ENCODE measurements at regions not wholly inside any gene's neighbourhood (a gene's known extent, or its start where the extent isn't known, plus 50 kb on each side); places are given as distances from the start of the nearest gene placed in this dataset.

GRCh38 chr1:185627761-185628501 is 106.3 kb upstream of the HMCN1 start:
- DNase-seq = no peak
- CTCF ChIA-PET = no interaction called here
- intact Hi-C loops (cut with micrococcal nuclease; ENCODE audit: unreplicated experiment) = no loop called here
- Mint-ChIP-seq H3K36me3 (ENCODE audit: insufficient read depth, unreplicated experiment) (no peaks in the 10 kb centered on the region), H3K4me1 (ENCODE audit: low read depth, unreplicated experiment) (no peaks in the 10 kb centered on the region), H3K27ac (ENCODE audit: unreplicated experiment) (no peak overlapping the region), H3K27me3 (ENCODE audit: unreplicated experiment) (no peaks in the 10 kb centered on the region), H3K4me3 (ENCODE audit: low read depth, unreplicated experiment) (no peak overlapping the region), H3K9me3 (ENCODE audit: low read depth, unreplicated experiment) (no peaks in the 10 kb centered on the region)
- no TSS peak for BruUV-seq (replicated peaks)
- TF ChIP-seq, protein P1, sequence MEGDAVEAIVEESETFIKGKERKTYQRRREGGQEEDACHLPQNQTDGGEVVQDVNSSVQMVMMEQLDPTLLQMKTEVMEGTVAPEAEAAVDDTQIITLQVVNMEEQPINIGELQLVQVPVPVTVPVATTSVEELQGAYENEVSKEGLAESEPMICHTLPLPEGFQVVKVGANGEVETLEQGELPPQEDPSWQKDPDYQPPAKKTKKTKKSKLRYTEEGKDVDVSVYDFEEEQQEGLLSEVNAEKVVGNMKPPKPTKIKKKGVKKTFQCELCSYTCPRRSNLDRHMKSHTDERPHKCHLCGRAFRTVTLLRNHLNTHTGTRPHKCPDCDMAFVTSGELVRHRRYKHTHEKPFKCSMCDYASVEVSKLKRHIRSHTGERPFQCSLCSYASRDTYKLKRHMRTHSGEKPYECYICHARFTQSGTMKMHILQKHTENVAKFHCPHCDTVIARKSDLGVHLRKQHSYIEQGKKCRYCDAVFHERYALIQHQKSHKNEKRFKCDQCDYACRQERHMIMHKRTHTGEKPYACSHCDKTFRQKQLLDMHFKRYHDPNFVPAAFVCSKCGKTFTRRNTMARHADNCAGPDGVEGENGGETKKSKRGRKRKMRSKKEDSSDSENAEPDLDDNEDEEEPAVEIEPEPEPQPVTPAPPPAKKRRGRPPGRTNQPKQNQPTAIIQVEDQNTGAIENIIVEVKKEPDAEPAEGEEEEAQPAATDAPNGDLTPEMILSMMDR (IDR thresholded peaks at IDR 0.05; ENCODE audit: unreplicated experiment) = no peak

GRCh38 chr1:185627171-185627570 is 107.0 kb upstream of the HMCN1 start:
- no TSS peak for BruUV-seq (replicated peaks)
- Mint-ChIP-seq H3K4me1 (ENCODE audit: low read depth, unreplicated experiment) (no peaks in the 10 kb centered on the region), H3K27ac (ENCODE audit: unreplicated experiment) (no peak overlapping the region), H3K9me3 (ENCODE audit: low read depth, unreplicated experiment) (no peaks in the 10 kb centered on the region), H3K36me3 (ENCODE audit: insufficient read depth, unreplicated experiment) (no peaks in the 10 kb centered on the region), H3K4me3 (ENCODE audit: low read depth, unreplicated experiment) (no peak overlapping the region), H3K27me3 (ENCODE audit: unreplicated experiment) (no peaks in the 10 kb centered on the region)
- CTCF ChIA-PET = no interaction called here
- intact Hi-C loops (cut with micrococcal nuclease; ENCODE audit: unreplicated experiment) = no loop called here
- DNase-seq = no peak
- TF ChIP-seq, protein P1 (IDR thresholded peaks at IDR 0.05; ENCODE audit: unreplicated experiment) = no peak

GRCh38 chr1:185626344-185626743 is 107.8 kb upstream of the HMCN1 start:
- TF ChIP-seq, protein P1 (IDR thresholded peaks at IDR 0.05; ENCODE audit: unreplicated experiment) = no peak
- no TSS peak for BruUV-seq (replicated peaks)
- DNase-seq = no peak
- Mint-ChIP-seq H3K9me3 (ENCODE audit: low read depth, unreplicated experiment) (no peaks in the 10 kb centered on the region), H3K27me3 (ENCODE audit: unreplicated experiment) (no peaks in the 10 kb centered on the region), H3K4me3 (ENCODE audit: low read depth, unreplicated experiment) (no peak overlapping the region), H3K4me1 (ENCODE audit: low read depth, unreplicated experiment) (no peaks in the 10 kb centered on the region), H3K27ac (ENCODE audit: unreplicated experiment) (no peak overlapping the region), H3K36me3 (ENCODE audit: insufficient read depth, unreplicated experiment) (no peaks in the 10 kb centered on the region)
- CTCF ChIA-PET = no interaction called here
- intact Hi-C loops (cut with micrococcal nuclease; ENCODE audit: unreplicated experiment) = no loop called here

GRCh38 chr1:185610954-185611353 is 123.2 kb upstream of the HMCN1 start:
- no peak for DNase-seq
- no peaks in the 10 kb centered on the region for H3K27me3 Mint-ChIP-seq (ENCODE audit: unreplicated experiment)
- H3K4me1 Mint-ChIP-seq (ENCODE audit: low read depth, unreplicated experiment) = no peaks in the 10 kb centered on the region
- no TSS peak for BruUV-seq (replicated peaks)
- H3K27ac Mint-ChIP-seq (ENCODE audit: unreplicated experiment) = no peak overlapping the region
- H3K36me3 Mint-ChIP-seq (ENCODE audit: insufficient read depth, unreplicated experiment) = no peaks in the 10 kb centered on the region
- CTCF ChIA-PET = no interaction called here
- intact Hi-C loops (cut with micrococcal nuclease; ENCODE audit: unreplicated experiment) = no loop called here
- no peaks in the 10 kb centered on the region for H3K9me3 Mint-ChIP-seq (ENCODE audit: low read depth, unreplicated experiment)
- TF ChIP-seq, protein P1 (IDR thresholded peaks at IDR 0.05; ENCODE audit: unreplicated experiment) = no peak
- H3K4me3 Mint-ChIP-seq (ENCODE audit: low read depth, unreplicated experiment) = no peak overlapping the region
